ENCODE measurements at regions not wholly inside any gene's neighbourhood (a gene's known extent, or its start where the extent isn't known, plus 50 kb on each side); places are given as distances from the start of the nearest gene placed in this dataset.
"Not testable (repeated sequence)": the region's sequence is repeated elsewhere in the genome, so short reads cannot be mapped to it uniquely, and the experiment has no call there.

DNA sequence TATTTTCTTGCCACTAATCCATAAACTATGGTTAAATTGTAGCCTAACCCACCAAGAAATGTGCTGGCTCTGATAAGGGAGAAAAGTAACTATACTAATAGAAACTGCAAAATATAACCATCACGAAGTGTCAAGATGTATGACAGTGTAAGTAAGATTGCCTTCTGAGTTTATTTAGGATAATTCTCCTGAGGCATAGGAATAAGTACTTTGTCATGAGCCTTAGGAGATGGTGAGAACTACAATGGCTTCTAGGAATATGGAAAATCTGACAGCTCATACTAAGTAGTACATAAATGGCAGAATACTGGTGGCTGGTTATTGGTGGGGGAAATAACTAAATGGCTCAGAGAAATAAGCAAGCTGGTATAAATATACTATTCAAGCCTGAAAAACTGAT, 543.9 kb downstream of the PRR16 start:
- no peak for FAIRE-seq

DNA sequence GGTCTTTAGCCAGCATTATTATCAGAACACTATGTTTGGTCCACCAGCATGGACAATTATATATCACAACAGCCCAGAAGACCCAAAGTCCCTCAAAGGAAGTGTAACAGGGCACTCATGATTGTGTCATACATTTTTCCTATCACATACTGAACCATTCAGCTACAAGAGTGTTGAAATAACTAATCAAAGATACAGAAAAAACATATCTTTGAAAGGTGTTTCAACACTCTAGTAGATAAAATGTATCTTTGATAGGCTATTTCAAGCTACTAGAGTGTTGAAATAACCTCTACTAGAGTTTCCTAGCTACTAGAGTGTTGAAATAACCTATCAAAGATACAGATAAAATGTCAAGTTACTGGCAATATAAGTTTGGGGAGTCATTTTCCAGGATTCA, 545.0 kb downstream of the PRR16 start:
- FAIRE-seq: no peak

DNA sequence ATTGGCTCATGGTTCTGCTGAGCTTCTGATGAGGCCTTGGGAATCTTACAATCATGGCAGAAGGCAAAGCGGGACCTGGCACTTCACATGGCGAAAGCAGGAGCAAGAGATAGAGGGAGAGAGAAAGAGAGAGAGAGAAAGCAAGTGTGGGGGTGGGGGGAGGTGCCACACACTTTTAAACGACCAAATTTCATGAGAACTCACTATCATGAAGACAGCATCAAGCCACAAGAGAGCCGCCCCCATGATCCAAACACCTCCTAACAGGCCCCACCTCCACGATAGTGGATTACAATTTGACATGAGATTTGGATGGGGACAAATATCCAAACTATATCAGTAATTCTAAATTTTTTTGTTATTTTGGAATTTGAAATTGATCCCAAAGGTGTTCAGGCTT, 553.9 kb downstream of the PRR16 start:
- FAIRE-seq: no peak

DNA sequence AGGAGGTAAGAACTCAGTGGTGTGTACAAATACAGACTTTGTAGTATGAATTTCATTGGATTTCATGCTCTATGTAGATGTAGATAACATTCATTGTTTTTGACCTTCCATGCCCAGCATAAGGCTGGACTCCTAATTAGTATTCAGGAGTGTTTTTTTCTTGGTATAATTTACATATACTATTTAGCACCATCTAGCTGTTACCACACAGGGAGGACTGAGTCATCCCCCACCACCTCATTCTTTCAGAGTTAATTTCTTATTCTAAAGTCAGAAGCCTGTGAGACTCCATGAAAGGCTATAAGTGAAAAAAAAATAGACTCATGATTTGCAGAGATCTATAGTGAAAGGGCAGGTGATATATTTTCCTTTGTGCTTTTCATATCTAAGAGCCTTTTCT, 555.0 kb downstream of the PRR16 start:
- no peak for FAIRE-seq

DNA sequence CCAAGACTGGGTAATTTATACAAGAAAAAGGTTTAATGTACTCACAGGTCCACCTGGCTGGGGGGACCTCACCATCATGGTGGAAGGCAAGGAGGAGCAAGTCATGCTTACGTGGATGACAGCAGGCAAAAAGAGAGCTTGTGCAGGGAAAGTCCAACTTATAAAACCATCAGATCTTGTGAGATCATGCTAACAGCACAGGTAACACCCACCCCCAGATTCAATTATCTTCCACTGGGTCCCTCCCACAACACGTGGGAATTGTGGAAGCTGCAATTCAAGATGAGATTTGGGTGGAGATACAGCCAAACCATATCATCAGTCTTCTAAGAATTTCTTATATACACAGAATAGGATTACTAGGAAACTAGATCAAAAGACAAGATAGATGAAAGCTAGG, 555.6 kb downstream of the PRR16 start:
- FAIRE-seq: no peak

DNA sequence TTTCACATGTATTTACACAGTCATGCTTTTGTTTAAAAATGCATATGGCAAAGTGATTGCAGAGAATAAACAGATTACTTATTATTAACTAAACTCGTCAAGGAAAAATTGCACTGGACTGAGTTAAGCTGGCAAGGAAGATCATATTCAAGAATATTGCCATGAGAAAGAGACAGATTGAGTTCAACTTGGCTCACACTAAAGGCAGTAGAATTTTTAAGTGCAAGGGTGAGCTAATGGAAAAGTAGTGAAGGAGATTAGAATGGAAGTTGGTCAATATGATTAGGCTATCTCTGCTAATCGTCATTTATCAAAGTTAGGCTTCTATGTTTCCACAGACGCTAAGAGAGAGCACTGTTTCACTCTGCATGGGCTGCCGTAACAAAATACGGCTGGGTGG, 557.6 kb downstream of the PRR16 start:
- no peak for FAIRE-seq

DNA sequence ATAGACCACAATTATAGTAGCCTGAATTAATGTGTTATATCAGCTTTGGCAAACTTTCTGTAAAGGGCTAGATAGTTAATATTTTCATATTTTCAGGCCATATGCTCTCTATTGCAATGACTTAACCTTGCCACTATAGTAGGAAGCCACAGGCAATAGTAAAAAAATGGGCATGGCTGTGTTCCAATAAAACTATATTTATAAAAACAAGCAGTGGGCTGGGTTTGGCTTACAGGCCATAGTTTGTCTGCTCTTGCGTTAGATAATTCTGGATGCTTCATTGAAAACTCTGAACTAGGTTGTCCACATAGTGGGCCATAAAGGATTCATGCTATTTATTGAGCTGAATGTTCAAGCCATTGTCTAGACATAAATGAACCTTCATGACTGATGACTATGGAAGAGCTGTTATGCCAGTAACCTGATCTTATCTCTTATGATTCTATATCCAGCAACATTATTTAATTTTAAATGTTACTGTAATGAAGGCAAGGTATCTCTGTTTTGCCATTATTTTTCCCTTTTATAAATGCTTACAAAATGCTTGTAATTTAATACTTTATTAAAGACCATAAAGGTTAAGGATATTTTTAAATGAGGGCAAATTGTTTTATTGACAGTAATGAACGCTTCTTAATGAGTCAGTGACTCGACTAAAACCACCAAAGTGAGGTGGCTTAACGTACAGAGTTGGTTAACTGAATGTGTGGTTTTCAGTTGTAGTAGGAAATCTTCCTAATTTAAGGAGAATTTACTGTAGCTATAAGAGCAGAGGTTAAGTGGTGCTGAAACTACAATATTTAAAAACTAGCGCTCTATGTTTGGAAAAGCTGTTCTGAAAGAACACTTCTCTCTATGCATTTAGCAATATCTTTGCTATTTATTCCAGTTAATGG, 560.6 kb downstream of the PRR16 start:
- no peak for FAIRE-seq

GRCh38 chr5:121025671-121026070, 561.6 kb downstream of the PRR16 start:
- no peak for FAIRE-seq

GRCh38 chr5:121027636-121028035, 563.5 kb downstream of the PRR16 start:
- FAIRE-seq: no peak

DNA sequence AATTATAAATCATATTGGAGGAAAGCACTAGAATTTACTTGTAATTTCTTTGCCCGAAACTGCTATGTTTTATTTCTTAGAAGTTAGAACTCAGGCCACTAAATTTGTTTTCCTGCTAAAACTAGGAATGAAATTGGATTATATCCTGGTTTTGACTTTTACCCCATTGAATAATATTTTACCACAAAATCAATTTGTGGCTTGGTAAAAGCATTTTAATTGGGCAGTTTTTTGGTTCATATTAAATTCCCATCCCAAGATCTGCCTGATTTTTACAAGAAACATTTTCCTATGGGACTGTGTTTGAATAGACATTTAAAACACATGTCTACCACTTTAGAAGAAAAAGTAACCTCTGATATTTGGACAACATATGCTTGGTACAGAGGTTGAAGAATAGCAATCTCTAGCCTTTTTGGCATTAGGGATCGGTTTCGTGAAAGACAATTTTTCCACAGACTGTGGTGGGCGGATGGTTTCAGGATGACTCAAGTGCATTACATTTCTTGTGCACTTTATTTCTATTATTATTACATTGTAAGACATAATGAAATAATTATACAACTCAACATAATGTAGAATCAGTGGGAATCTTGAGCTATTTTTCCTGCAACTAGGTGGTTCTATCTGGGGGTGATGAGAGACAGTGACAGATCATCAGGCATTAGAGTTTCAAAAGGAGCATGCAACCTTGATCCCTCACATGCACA, 565.6 kb downstream of the PRR16 start:
- FAIRE-seq: no peak

GRCh38 chr5:121031491-121031890, 567.4 kb downstream of the PRR16 start:
- FAIRE-seq: no peak

DNA sequence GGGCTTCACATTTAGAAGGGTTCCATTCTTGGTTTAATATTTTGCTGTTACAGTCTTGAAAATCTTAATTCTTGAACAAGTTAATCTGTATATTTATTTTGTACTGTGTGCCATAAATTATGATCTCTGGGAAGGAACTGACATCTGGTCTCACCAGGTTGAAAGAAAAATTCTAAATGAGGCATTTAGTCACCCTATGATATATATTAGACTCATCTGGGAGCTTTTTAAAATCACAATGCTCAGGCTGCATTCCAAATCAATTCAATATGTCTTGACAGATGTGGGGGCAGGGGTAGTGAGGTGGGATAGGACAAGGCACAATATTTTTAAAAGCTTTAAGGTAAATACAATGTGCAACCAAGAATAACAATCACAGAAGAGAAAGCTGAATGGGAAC, 569.2 kb downstream of the PRR16 start:
- FAIRE-seq: no peak

DNA sequence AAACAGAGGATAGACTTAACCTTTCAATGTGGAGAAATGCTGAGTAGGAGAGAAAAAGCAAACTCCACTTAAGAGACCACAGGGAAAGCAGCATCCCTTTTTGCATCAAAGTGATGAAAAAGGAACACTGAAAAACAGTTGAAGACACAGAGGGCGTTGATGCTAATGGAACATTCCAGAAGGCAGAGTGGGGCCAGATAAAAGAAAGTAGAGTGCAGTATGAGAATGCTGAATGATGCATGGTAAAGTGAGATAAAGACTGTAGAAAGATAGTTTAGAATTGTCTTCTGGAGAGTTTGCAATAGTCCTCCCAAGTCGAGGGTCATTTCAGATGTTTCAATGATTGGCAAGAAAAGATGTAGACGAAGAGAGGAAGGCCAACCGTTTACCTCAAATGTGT, 574.3 kb downstream of the PRR16 start:
- FAIRE-seq: no peak

- FAIRE-seq: no peak
Measured at GRCh38 chr5:121049971-121050370, 585.9 kb downstream of the PRR16 start.

DNA sequence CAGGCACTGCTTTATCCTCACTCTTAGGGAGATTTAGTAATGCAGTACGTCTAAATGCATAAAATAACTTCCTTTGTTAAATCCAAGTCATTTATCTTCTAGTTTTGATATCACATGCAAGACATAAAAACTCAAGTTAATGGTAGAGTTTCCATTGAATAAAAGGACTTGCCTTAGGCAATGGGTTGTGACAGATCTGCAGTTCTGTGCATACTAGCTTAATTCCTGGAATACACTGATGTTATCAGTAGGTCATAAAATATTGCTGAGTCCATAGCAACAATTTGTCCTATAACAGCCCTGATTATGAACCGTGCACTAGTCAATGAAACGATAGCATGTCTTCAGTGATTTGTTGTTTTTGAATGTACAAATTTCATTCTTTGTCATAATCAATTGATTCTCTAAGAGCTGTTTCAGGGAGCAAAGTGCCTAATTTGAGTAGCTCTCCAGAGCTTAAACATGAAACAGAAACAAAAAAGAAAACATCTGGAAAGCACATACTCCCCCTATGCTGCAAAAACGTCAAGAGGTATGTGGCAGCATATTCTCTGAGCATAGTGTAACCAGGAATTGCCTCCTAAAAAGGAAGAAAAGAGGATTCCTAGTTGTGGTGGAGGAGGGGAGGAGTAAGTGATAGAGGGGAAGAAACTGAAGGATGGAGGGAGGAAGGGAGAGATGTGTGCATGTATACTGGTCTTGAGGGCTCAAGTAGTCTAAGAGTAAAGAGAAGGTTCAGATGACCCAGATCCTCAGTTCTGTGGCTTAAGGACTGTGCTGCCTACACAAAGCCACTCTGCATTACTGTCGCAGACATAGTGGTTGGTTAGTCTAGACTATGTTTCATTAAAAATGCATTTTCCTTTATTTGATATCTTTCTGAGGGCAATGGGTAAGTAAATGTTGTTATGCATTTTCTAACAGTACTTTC, 589.2 kb downstream of the PRR16 start:
- FAIRE-seq: no peak

DNA sequence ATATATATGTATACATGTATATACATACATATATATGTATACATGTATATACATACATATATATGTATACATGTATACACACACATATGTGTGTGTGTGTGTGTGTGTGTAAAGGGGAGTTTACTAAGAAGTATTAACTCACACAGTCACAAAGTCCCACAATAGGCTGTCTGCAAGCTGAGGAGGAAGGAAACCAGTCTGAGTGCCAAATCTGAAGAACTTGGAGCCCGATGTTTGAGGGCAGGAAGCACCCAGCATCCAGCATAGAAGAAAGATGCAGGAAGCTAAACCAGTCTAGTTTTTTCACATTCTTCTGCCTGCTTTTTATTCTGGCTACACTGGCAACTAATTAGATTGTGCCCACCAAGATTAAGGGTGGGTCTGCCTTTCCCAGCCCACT, 591.5 kb downstream of the PRR16 start:
- no peak for FAIRE-seq

- FAIRE-seq: not testable (repeated sequence)
Measured at GRCh38 chr5:121064241-121064640, 600.1 kb downstream of the PRR16 start.

GRCh38 chr5:121086671-121087070, 622.6 kb downstream of the PRR16 start:
- no peak for FAIRE-seq

- no peak for FAIRE-seq
Measured at GRCh38 chr5:121087560-121087959, 623.5 kb downstream of the PRR16 start.

DNA sequence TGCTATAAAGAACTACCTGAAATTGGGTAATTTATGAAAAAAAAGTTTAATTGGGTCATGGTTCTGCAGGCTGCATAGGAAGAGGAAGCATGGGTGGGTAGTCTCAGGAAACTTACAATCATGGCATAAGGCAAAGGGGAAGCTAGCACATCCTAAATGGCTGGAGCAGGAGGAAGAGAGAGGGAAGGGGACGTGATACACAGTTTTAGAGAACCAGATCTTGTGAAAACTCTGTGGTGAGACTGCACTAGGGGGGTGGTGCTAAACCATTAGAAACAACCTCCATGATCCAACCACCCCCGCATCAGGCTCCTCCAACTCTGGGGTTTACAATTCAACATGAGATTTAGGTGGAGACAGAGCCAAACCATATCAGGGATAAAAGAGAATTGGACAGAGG, 624.2 kb downstream of the PRR16 start:
- no peak for FAIRE-seq

DNA sequence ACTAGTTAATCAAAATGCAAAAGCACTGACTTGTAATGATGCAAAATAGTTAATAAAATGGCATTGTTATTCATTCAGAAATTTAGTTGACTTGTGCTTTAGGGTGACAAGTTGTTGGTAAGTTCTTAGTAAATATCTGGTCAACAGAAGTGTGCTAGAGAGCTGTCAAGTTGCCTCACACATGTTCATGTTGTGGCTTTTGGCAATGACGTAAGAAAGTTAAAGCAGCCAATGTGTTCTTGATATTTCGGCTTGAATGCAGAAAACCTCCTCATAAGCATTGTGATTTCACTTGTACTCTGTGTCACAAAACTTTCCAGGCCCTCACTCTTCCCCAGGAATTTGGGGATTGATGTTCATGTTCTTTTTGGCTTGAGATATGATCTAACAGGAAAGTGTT, 626.7 kb downstream of the PRR16 start:
- no peak for FAIRE-seq

- FAIRE-seq: no peak
Measured at GRCh38 chr5:121100931-121101330, 636.8 kb downstream of the PRR16 start.

- FAIRE-seq: no peak
Measured at GRCh38 chr5:121105921-121106320, 641.8 kb downstream of the PRR16 start.

All from islet of Langerhans (tissue), 1 donor.